GM12878 (cell line): ENCODE measurements at regions not wholly inside any gene's neighbourhood (a gene's known extent, or its start where the extent isn't known, plus 50 kb on each side); places are given as distances from the start of the nearest gene placed in this dataset.

ENCODE experiments used
- ATAC-seq: fragments of 200-7000 bp; cut with Tn5 transposase; 3 replicates; pipeline ENCODE4 v1.9.1; 2020; ENCODE audit warnings: mild to moderate bottlenecking, moderate library complexity
- BruUV-seq: library from RNA; stranded (reverse); fragments of 400-500 nt; replicated peaks from 2 replicates; lab custom pipeline; 2021; lab: Mats Ljungman, UMichigan
- CTCF ChIA-PET: fragments of 300-600 bp; sonication (Branson Sonifier 250); formaldehyde crosslinking; extraction: SDS; loops from one replicate; lab custom pipeline; 2021; ENCODE audit warnings: inconsistent platforms; lab: Yijun Ruan, JAX
- POLR2A ChIA-PET: fragments of 350-600 bp; formaldehyde crosslinking; extraction: SDS; loops from one replicate; lab custom pipeline; 2021; ENCODE audit warnings: inconsistent platforms; lab: Charles Lee
- RAD21 ChIA-PET: fragments of 300-600 bp; sonication (Branson Sonifier 250); formaldehyde crosslinking; loops from one replicate; lab custom pipeline; 2023; ENCODE audit warnings: antibody characterized with exemption; ENCODE audit not compliant: unreplicated experiment; lab: Charles Lee
- SMC1A ChIA-PET: fragments of 300-600 bp; sonication (Branson Sonifier 250); formaldehyde crosslinking; loops from one replicate; lab custom pipeline; 2023; ENCODE audit not compliant: unreplicated experiment, uncharacterized antibody; lab: Charles Lee
- DNase-seq: peaks from one replicate; pipeline ENCODE4 v3.0.0-alpha.2; 2011; ENCODE audit warnings: low read depth, low spot score
- FAIRE-seq: peaks from 3 replicates; lab custom pipeline; 2011; peaks lifted over from hg19 to GRCh38; lab: Jason Lieb, UNC
- H2AFZ ChIP-seq: 2 replicates; pipeline ENCODE4 v1.6.0; 2011; ENCODE audit warnings: low read depth, low read length, control low read depth; ENCODE audit not compliant: control insufficient read depth
- H3K27ac ChIP-seq: 2 replicates; pipeline ENCODE4 v1.5.1; 2011; ENCODE audit warnings: control low read depth; ENCODE audit not compliant: control insufficient read depth, insufficient read depth
- H3K27me3 ChIP-seq, 2 experiments: replicated peaks in 1 of 2; 2 replicates each; pipeline versions ENCODE4 v1.6.0 to v1.6.1; 2011; ENCODE audit warnings: low read length in 1 of 2; ENCODE audit not compliant: control insufficient read depth in 2 of 2, insufficient read depth in 2 of 2
- H3K36me3 ChIP-seq, 2 experiments: 2 replicates each; pipeline ENCODE4 v1.5.1; 2011; ENCODE audit warnings: low read length in 1 of 2; ENCODE audit not compliant: control insufficient read depth in 2 of 2, insufficient read depth in 2 of 2
- H3K4me1 ChIP-seq: 2 replicates; pipeline ENCODE4 v1.6.1; 2011; ENCODE audit warnings: mild to moderate bottlenecking, low read length, moderate library complexity, mixed read lengths; ENCODE audit not compliant: control insufficient read depth, insufficient read depth
- H3K4me2 ChIP-seq: 2 replicates; pipeline ENCODE4 v1.6.0; 2011; ENCODE audit warnings: control low read depth; ENCODE audit not compliant: control insufficient read depth, insufficient read depth
- H3K4me3 ChIP-seq: fragments of 200-600 bp; sonication (generic); 2 replicates; pipeline ENCODE4 v1.5.1; 2016
- H3K79me2 ChIP-seq: 2 replicates; pipeline ENCODE4 v1.6.0; 2011; ENCODE audit warnings: low read length; ENCODE audit not compliant: control insufficient read depth, insufficient read depth
- H3K9ac ChIP-seq: 2 replicates; pipeline ENCODE4 v1.8.0; 2011; ENCODE audit warnings: low read length, control low read depth, mixed read lengths; ENCODE audit not compliant: control insufficient read depth, insufficient read depth
- H3K9me3 ChIP-seq: replicated peaks from 3 replicates; pipeline ENCODE4 v1.5.1; 2011; ENCODE audit warnings: mild to moderate bottlenecking, low read length; ENCODE audit not compliant: control insufficient read depth, insufficient read depth
- H4K20me1 ChIP-seq: 2 replicates; pipeline ENCODE4 v1.6.0; 2011; ENCODE audit not compliant: control insufficient read depth, insufficient read depth
- ATF7 ChIP-seq: fragments of 450-650 bp; IDR thresholded peaks from 2 replicates; pipeline ENCODE4 v1.6.1; 2016; ENCODE audit warnings: low read depth, mild to moderate bottlenecking
- CHD1 ChIP-seq: IDR thresholded peaks from 2 replicates; pipeline ENCODE4 v1.6.1; 2012; ENCODE audit warnings: low read depth, low read length, improper control_type of control experiment
- PML ChIP-seq: IDR thresholded peaks from 2 replicates; pipeline ENCODE4 v1.6.1; 2012; ENCODE audit warnings: low read length, inconsistent platforms
- WGBS: methylation state at CpG from one replicate; pipeline ENCODE4 v1.1.6; 2016; ENCODE audit warnings: low lambda C conversion rate; ENCODE audit not compliant: insufficient replicate concordance, insufficient coverage; ENCODE audit errors: missing lambda C conversion rate; 5-methylcytosine and 5-hydroxymethylcytosine counted together
- in situ Hi-C: fragments of 300-500 bp; cut with MboI; formaldehyde crosslinking; loops from 9 replicates; pipeline ENCODE4 v1.14.3; 2018; ENCODE audit warnings: mixed read lengths
- intact Hi-C: fragments of 100-400 bp; cut with micrococcal nuclease; formaldehyde crosslinking; loops from one replicate; pipeline ENCODE4 v1.14.2; 2022; ENCODE audit not compliant: unreplicated experiment
- TF ChIP-seq, protein P1 (sequence below): fragments of 450-650 bp; IDR thresholded peaks from 2 replicates; pipeline ENCODE4 v1.6.1; 2017; ENCODE audit warnings: mild to moderate bottlenecking, low read depth, inconsistent platforms; ENCODE audit not compliant: poor library complexity, severe bottlenecking

DNA sequence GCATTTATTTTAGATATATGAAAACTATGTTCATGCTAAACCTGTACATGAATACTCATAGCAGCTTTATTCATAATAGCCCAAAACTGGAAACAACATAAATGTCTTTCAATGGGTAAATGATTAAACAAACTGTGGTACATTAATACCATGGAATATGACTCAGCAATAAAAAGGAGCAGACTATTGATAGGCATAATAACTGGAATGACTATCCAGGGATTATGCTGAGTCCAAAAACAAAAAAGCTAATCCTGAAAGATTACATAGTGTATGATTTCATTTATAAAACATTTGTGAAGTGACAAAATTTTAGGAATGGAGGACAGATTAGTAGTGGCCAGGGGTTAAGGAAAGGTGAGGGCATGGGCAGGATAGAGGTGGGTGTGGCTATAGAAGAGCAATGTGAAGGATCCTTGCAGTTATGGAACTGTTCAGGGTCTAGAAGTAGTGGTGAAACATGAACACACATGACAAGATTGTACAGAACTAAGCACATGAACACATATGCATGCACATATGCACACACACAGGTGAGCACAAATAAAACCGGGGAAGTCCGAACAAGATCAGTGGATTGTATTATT is 61.1 kb upstream of the CDKN3 start:
- Histone ChIP-seq H3K9ac (no peak overlapping the region), H3K4me3 (no peak overlapping the region), H2AFZ (no peak overlapping the region), H3K36me3 (no peaks in the 10 kb centered on the region), H3K9me3 (no peaks in the 10 kb centered on the region), H4K20me1 (no peaks in the 10 kb centered on the region)
- in situ Hi-C loops (loop anchor here (25.0 kb wide), 1 partner anchor 798 kb away; no protein-coding TSS in a partner anchor), intact Hi-C loops (loop anchor here (10.0 kb wide), 1 partner anchor 401 kb away; no protein-coding TSS in a partner anchor)
- DNase-seq (no peak), ATAC-seq (no peak)
- RAD21 ChIA-PET: no interaction called here
- no TSS peak for BruUV-seq
- TF ChIP-seq CHD1 (no peak), ATF7 (no peak), PML (no peak)
- TF ChIP-seq, protein P1, sequence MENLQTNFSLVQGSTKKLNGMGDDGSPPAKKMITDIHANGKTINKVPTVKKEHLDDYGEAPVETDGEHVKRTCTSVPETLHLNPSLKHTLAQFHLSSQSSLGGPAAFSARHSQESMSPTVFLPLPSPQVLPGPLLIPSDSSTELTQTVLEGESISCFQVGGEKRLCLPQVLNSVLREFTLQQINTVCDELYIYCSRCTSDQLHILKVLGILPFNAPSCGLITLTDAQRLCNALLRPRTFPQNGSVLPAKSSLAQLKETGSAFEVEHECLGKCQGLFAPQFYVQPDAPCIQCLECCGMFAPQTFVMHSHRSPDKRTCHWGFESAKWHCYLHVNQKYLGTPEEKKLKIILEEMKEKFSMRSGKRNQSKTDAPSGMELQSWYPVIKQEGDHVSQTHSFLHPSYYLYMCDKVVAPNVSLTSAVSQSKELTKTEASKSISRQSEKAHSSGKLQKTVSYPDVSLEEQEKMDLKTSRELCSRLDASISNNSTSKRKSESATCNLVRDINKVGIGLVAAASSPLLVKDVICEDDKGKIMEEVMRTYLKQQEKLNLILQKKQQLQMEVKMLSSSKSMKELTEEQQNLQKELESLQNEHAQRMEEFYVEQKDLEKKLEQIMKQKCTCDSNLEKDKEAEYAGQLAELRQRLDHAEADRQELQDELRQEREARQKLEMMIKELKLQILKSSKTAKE: no peak
- TF ChIP-seq, all 136 proteins: peak for 0
- SMC1A ChIA-PET: no interaction called here
- H3K27ac ChIP-seq: no peak overlapping the region
- WGBS: 92% methylated on average over 2 of the region's 2 CpGs
- POLR2A ChIA-PET: no interaction called here
- H3K4me2 ChIP-seq: no peak overlapping the region
- no peaks in the 10 kb centered on the region for H3K4me1 ChIP-seq
- FAIRE-seq: no peak
- H3K27me3 ChIP-seq: peaks cover 0 to 2% of the 10 kb centered on the region in 2 experiments; a peak in 1 of 4 replicates
- no peaks in the 10 kb centered on the region for H3K79me2 ChIP-seq
- CTCF ChIA-PET: no interaction called here
